ENCODE measurements at regions not wholly inside any gene's neighbourhood (a gene's known extent, or its start where the extent isn't known, plus 50 kb on each side); places are given as distances from the start of the nearest gene placed in this dataset.

DNA sequence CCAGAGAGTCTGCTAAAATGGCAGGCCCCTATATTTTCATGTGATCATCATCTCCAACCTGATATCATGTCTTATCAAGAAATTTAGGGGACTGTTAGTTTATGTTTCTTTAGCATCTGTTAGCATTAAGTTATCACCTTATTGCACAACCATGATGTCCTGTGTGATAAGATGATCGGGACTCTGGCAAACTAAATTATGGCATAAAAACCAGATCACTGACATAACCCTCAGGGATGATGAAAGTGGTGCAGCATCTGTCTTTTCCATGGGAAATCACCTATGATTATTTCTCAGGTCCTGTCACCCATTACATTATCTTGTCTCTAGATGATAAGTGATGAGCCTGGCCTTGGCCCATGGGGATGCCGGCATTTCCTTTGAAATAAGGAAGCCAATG, 458.6 kb upstream of the DCC start:
- Histone ChIP-seq H4K8ac (ENCODE audit: extremely low read depth, insufficient read depth, low read length) (no peak overlapping the region), H3K18ac (ENCODE audit: extremely low read depth, low read length) (no peak overlapping the region), H3K23me2 (ENCODE audit: low read depth, low read length) (no peaks in the 10 kb centered on the region), H3K14ac (ENCODE audit: insufficient read length) (no peak overlapping the region), H3K9me3 (ENCODE audit: insufficient read depth in 2 of 2, low read depth in 1 of 2, low read length in 1 of 2) (no peaks in the 10 kb centered on the region), H3K4me3 (ENCODE audit: extremely low read depth in 1 of 4, insufficient read depth in 2 of 4, low read depth in 3 of 4, low read length in 4 of 4) (no peak overlapping the region), H3K27me3 (replicated peaks in 1 of 4; ENCODE audit: control insufficient read depth in 3 of 4, extremely low read depth in 1 of 4, insufficient read depth in 3 of 4, low read length in 3 of 4) (no peaks in the 10 kb centered on the region; a peak in 1 of 7 replicates), H3K23ac (ENCODE audit: insufficient read length) (no peak overlapping the region), H4K5ac (ENCODE audit: insufficient read length, low read depth, low read length) (no peak overlapping the region), H4K91ac (replicated peaks; ENCODE audit: insufficient read length, low read length) (no peak overlapping the region), H2AK5ac (ENCODE audit: low read depth, low read length) (no peak overlapping the region), H3K79me1 (ENCODE audit: low read depth, low read length) (no peaks in the 10 kb centered on the region), H3K79me2 (ENCODE audit: control insufficient read depth in 1 of 2, insufficient read depth in 2 of 2, low read length in 2 of 2) (no peaks in the 10 kb centered on the region), H2BK20ac (ENCODE audit: low read length) (no peak overlapping the region), H2BK15ac (ENCODE audit: low read length) (no peak overlapping the region), H2AFZ (ENCODE audit: low read length) (no peak overlapping the region), H3K4me1 (replicated peaks in 1 of 4; ENCODE audit: control insufficient read depth in 3 of 4, insufficient read depth in 4 of 4, low read length in 3 of 4) (no peaks in the 10 kb centered on the region), H2BK12ac (ENCODE audit: low read depth, low read length) (no peak overlapping the region), H3K36me3 (ENCODE audit: control insufficient read depth in 2 of 4, insufficient read depth in 4 of 4, low read length in 3 of 4) (no peaks in the 10 kb centered on the region), H2BK120ac (replicated peaks; ENCODE audit: low read depth, low read length) (no peak overlapping the region), H2BK5ac (ENCODE audit: low read depth, low read length) (no peak overlapping the region), H3K27ac (ENCODE audit: low read depth, low read length) (no peak overlapping the region), H3K56ac (replicated peaks; ENCODE audit: insufficient read length, low read depth, low read length) (no peak overlapping the region), H3K4me2 (ENCODE audit: insufficient read depth in 1 of 2, low read depth in 2 of 2, low read length in 2 of 2) (no peak overlapping the region), H4K20me1 (replicated peaks in 1 of 2; ENCODE audit: control insufficient read depth in 1 of 2, insufficient read depth in 2 of 2, low read length in 2 of 2) (no peaks in the 10 kb centered on the region), H3K4ac (replicated peaks; ENCODE audit: insufficient read length, low read depth, low read length) (no peak overlapping the region), H3K9ac (replicated peaks in 1 of 4; ENCODE audit: extremely low read depth in 1 of 4, low read depth in 3 of 4, low read length in 3 of 4) (no peak overlapping the region)
- CTCF ChIA-PET (ENCODE audit: partially characterized antibody), result no interaction called here
- POLR2A ChIA-PET (ENCODE audit: partially characterized antibody), result no interaction called here
- DNase-seq (ENCODE audit: low read depth in 1 of 2, low spot score in 2 of 2) (no peak), FAIRE-seq (no peak)
- 91% methylated on average over 2 of the region's 2 CpGs; no CpG with 5 or more reads in 1 of the 2 experiments for WGBS, 2 experiments (ENCODE audit: extremely low coverage in 1 of 2, insufficient coverage in 1 of 2, insufficient read length in 1 of 2, insufficient replicate concordance in 2 of 2, low coverage in 1 of 2, low lambda C conversion rate in 2 of 2, missing lambda C conversion rate in 1 of 2)
- no peak for TF ChIP-seq CHD2 (IDR thresholded peaks at IDR 0.05; ENCODE audit: low read length)
